ENCODE measurements at regions not wholly inside any gene's neighbourhood (a gene's known extent, or its start where the extent isn't known, plus 50 kb on each side); places are given as distances from the start of the nearest gene placed in this dataset.

DNA sequence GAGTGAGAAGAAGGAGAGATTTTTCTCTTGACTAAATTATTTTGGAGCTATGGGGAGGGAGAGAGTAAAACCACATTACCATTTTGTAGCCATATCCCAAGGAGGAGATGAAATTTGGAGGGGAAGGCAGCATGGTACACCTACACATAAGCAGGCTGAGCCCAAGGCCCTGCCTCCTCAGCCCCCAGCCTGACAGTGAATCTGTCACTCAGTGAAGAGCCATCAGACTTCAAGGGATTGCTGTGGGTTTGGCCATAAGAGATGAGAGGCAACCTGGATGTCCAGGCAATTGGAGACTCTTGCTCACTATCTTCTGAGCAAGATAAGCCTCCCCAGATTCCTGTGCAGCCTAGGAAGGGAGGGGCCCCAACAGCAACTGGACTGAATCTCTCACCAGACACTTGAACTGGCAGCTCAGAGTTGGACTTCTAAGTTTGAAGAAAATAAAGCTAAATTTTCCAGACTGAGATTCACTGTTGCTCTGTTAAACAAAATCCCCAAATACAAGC lies 216.6 kb downstream of the SEMA6A start:
- Histone ChIP-seq H3K36me3 (ENCODE audit: insufficient read depth) (no peaks in the 10 kb centered on the region), H3K4me3 (ENCODE audit: low read depth, low read length) (no peak overlapping the region), H3K4me1 (ENCODE audit: insufficient read depth) (no peaks in the 10 kb centered on the region), H3K27ac (ENCODE audit: low read depth) (no peak overlapping the region)
- no peak for DNase-seq (ENCODE audit: extremely low spot score)

GRCh38 chr5:116355819-116356601 lies 218.6 kb downstream of the SEMA6A start:
- no peaks in the 10 kb centered on the region for H3K36me3 ChIP-seq (ENCODE audit: insufficient read depth)
- no peak overlapping the region for H3K27ac ChIP-seq (ENCODE audit: low read depth)
- no peaks in the 10 kb centered on the region for H3K4me1 ChIP-seq (ENCODE audit: insufficient read depth)
- no peak overlapping the region for H3K4me3 ChIP-seq (ENCODE audit: low read depth, low read length)
- 94% methylated on average over 6 of the region's 6 CpGs for WGBS
- no peak for DNase-seq (ENCODE audit: extremely low spot score)

DNA sequence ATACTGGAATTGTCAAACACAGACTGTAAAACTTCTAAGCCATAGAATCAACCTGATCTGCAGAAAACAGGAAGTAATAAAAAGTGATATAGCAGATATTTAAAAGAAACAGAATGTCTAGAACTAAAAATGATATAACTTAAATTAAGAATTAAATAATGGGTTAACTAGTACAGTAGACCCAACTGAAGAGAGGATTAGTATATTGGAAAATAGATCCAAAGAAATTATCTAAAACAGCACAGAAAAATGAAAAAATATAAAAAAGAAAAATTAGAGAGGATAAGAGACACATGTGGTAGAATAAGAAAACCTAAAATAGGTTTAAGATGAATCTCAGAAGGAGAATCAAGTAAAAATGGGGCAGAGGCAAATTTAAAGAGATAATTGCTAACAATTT lies 219.9 kb downstream of the SEMA6A start:
- no peaks in the 10 kb centered on the region for H3K4me1 ChIP-seq (ENCODE audit: insufficient read depth)

DNA sequence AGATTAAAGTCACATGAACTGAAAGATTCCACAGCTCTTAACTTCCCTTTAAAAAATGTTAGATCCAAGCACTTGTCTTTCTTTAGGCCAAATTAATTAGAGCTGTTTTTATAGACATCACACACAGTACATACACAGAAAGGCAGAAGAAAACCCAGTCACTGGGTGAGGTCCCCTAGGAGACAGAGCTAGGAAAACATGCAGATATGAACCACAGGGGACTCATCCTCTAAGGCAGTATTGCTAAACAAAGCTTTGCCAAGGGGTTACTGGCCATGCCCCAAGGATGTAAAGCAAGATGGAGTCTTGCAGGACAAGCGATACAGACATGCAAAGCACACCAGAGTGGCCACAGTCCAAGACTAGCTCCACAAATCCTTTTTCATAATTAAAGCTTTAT lies 227.0 kb downstream of the SEMA6A start:
- Histone ChIP-seq H3K4me1 (ENCODE audit: insufficient read depth) (no peaks in the 10 kb centered on the region), H3K4me3 (ENCODE audit: low read depth, low read length) (no peak overlapping the region), H3K36me3 (ENCODE audit: insufficient read depth) (no peaks in the 10 kb centered on the region), H3K27ac (ENCODE audit: low read depth) (no peak overlapping the region)
- 88% methylated on average over 1 of the region's 1 CpG for WGBS
- no peak for DNase-seq (ENCODE audit: extremely low spot score)

More for the DNA sequence above, 219.9 kb downstream of the SEMA6A start:
- Histone ChIP-seq H3K36me3 (ENCODE audit: insufficient read depth) (no peaks in the 10 kb centered on the region), H3K27ac (ENCODE audit: low read depth) (no peak overlapping the region), H3K4me3 (ENCODE audit: low read depth, low read length) (no peak overlapping the region)
- DNase-seq (ENCODE audit: extremely low spot score), result no peak

DNA sequence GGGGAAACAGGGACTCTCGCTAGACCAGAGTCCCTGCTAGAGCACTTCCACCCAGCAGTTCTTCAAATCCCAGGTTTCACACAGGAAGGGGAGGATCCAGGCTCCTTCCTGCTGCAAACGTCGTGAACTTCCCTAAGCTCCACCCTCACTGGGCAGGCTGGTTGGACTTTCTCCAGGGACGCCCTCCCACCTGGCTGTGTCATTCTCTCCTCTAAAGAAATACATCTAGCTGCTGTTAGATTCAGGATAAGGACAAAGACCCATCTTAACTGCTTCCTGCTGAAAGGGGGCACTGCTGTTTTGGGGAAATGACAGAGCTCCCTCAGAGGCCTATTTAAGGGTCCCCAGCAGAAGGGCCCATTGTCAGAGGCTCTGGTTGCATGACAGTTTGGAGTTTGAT lies 230.7 kb downstream of the SEMA6A start:
- 59% methylated on average over 4 of the region's 4 CpGs for WGBS
- no peak overlapping the region for H3K27ac ChIP-seq (ENCODE audit: low read depth)
- H3K4me1 ChIP-seq (ENCODE audit: insufficient read depth), result no peaks in the 10 kb centered on the region
- no peak for DNase-seq (ENCODE audit: extremely low spot score)
- H3K36me3 ChIP-seq (ENCODE audit: insufficient read depth), result no peaks in the 10 kb centered on the region
- H3K4me3 ChIP-seq (ENCODE audit: low read depth, low read length), result no peak overlapping the region

Data from urinary bladder (tissue), 3 donors.